OCI-LY7 (cell line): ENCODE measurements at regions not wholly inside any gene's neighbourhood (a gene's known extent, or its start where the extent isn't known, plus 50 kb on each side); places are given as distances from the start of the nearest gene placed in this dataset.

Experiments used
- BruUV-seq: library from RNA; stranded (reverse); fragments of 400-500 nt; replicated peaks from 2 replicates; lab custom pipeline; 2021; lab: Mats Ljungman, UMichigan
- CTCF ChIA-PET: fragments of 300-600 bp; sonication (Branson Sonifier 250); formaldehyde crosslinking; loops from one replicate; lab custom pipeline; 2022; ENCODE audit warnings: antibody characterized with exemption; ENCODE audit not compliant: unreplicated experiment; lab: Charles Lee
- POLR2A ChIA-PET: fragments of 300-600 bp; sonication (Branson Sonifier 250); formaldehyde crosslinking; loops from one replicate; lab custom pipeline; 2022; ENCODE audit warnings: antibody characterized with exemption; lab: Charles Lee
- DNase-seq: peaks from one replicate; pipeline ENCODE4 v3.0.0-alpha.2; 2015; ENCODE audit warnings: low spot score
- H2AFZ ChIP-seq: fragments of 200-600 bp; sonication (generic), shearing (Covaris generic); 2 replicates; pipeline ENCODE4 v1.6.1; 2014; ENCODE audit warnings: mild to moderate bottlenecking, antibody characterized with exemption, low read length, moderate library complexity
- H3K27ac ChIP-seq: fragments of 200-600 bp; sonication (generic); 2 replicates; pipeline ENCODE4 v1.5.1; 2014; ENCODE audit warnings: mixed run types, low read depth, mild to moderate bottlenecking, moderate library complexity, low read length, inconsistent platforms; ENCODE audit not compliant: poor library complexity, severe bottlenecking
- H3K36me3 ChIP-seq: fragments of 200-600 bp; sonication (generic); 2 replicates; pipeline ENCODE4 v1.6.1; 2014; ENCODE audit warnings: mild to moderate bottlenecking, antibody characterized with exemption, low read length, moderate library complexity, mixed read lengths; ENCODE audit not compliant: insufficient read depth
- H3K4me1 ChIP-seq: fragments of 200-600 bp; sonication (generic); 2 replicates; pipeline ENCODE4 v1.5.1; 2014; ENCODE audit warnings: mild to moderate bottlenecking, low read length; ENCODE audit not compliant: insufficient read depth, poor library complexity, severe bottlenecking
- H3K4me2 ChIP-seq: fragments of 200-600 bp; sonication (generic); 2 replicates; pipeline ENCODE4 v1.6.1; 2014; ENCODE audit warnings: mild to moderate bottlenecking, low read length
- H3K4me3 ChIP-seq: fragments of 200-600 bp; sonication (generic); 2 replicates; pipeline ENCODE4 v1.5.1; 2014; ENCODE audit warnings: mild to moderate bottlenecking, low read depth, low read length; ENCODE audit not compliant: poor library complexity, severe bottlenecking
- H3K79me2 ChIP-seq: fragments of 200-600 bp; sonication (generic); 2 replicates; pipeline ENCODE4 v1.6.1; 2016; ENCODE audit warnings: low read depth, mild to moderate bottlenecking, low read length, moderate library complexity, mixed read lengths; ENCODE audit not compliant: insufficient read depth
- H3K9me2 ChIP-seq: fragments of 200-600 bp; sonication (generic); 2 replicates; pipeline ENCODE4 v1.6.1; 2016; ENCODE audit warnings: mild to moderate bottlenecking, low read length, mixed read lengths; ENCODE audit not compliant: insufficient read depth
- H3K9me3 ChIP-seq: fragments of 200-600 bp; sonication (generic); 2 replicates; pipeline ENCODE4 v1.6.1; 2014; ENCODE audit warnings: mild to moderate bottlenecking, mixed run types, low read length, mixed read lengths
- H4K20me1 ChIP-seq: fragments of 200-600 bp; sonication (generic); 2 replicates; pipeline ENCODE4 v1.6.1; 2014; ENCODE audit warnings: mild to moderate bottlenecking, antibody characterized with exemption, low read length, moderate library complexity, mixed read lengths; ENCODE audit not compliant: insufficient read depth
- CTCF ChIP-seq: fragments of 200-600 bp; sonication (generic); conservative IDR thresholded peaks from 2 replicates; pipeline ENCODE4 v1.5.1; 2014; ENCODE audit warnings: mild to moderate bottlenecking, antibody characterized with exemption, low read length, moderate library complexity, mixed read lengths
- EZH2phosphoT487 ChIP-seq: fragments of 200-600 bp; sonication (generic); IDR thresholded peaks from 2 replicates; pipeline ENCODE4 v1.6.1; 2018; ENCODE audit warnings: low read depth, borderline replicate concordance, mild to moderate bottlenecking, mixed run types, antibody characterized with exemption, low read length, moderate library complexity, mixed read lengths
- intact Hi-C: fragments of 100-400 bp; cut with micrococcal nuclease; formaldehyde crosslinking; loops from one replicate; pipeline ENCODE4 v1.10.0; 2022; ENCODE audit not compliant: unreplicated experiment

DNA sequence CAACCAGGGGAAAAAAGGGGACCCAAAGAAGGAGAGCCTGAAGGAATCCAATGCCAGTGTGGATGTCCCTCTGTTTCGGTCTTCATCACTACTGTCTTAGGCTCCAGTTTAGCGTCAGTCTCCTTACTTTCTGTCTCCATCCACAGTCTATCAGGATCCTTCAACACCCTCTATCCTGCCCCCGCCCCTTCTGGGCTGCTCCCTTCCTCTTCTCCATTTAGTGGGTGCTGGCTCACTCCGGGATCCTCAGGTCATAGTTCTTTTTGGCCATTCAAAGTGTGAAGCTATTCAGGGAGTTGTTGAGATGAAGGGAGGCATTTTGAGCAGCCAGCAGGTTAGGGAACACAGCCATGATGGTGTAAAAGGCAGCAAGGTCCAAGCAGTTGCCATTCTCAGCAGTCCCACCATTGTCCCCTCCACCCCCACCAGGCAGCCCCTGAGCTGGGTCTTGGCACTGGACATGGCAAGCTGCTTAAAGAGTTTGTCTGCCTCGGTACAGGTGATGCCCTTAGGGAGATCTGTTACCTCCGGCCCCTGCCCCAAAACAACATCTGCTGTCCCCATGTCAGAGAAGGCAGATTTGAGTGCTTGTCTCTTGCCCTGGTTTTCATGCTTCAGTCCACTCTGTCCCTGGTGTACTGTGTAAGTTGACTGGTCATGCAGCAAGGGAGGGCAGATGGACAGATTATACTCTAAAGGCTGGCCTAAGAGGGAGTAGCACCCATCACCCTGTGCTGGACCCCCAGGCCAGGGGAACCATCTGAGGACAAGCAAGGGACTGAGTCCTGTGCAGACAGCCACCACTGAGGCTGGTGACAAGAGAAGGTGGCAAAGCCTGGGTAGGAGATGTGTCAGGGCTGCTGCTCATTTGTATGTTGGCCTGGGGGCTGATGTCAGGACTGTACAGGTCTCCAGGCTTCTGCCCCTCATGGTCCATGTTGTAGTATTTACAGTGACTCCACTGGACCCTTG, 842.0 kb downstream of the HACE1 start:
- H4K20me1 ChIP-seq, result no peaks in the 10 kb centered on the region
- no peak overlapping the region for H3K4me3 ChIP-seq
- H3K36me3 ChIP-seq, result no peaks in the 10 kb centered on the region
- H3K4me2 ChIP-seq, result no peak overlapping the region
- no TSS peak for BruUV-seq
- H2AFZ ChIP-seq, result no peak overlapping the region
- CTCF ChIA-PET, result no interaction called here
- no peak overlapping the region for H3K27ac ChIP-seq
- intact Hi-C loops, result no loop called here
- TF ChIP-seq CTCF (no peak), EZH2phosphoT487 (no peak)
- no peak for DNase-seq
- H3K9me3 ChIP-seq, result no peaks in the 10 kb centered on the region
- H3K79me2 ChIP-seq, result no peaks in the 10 kb centered on the region
- POLR2A ChIA-PET, result no interaction called here
- H3K9me2 ChIP-seq, result no peaks in the 10 kb centered on the region
- no peaks in the 10 kb centered on the region for H3K4me1 ChIP-seq

GRCh38 chr6:104014163-104014959, 845.4 kb downstream of the HACE1 start:
- CTCF ChIA-PET, result no interaction called here
- H3K4me2 ChIP-seq, result no peak overlapping the region
- H3K4me3 ChIP-seq, result no peak overlapping the region
- no peaks in the 10 kb centered on the region for H3K36me3 ChIP-seq
- no peak for DNase-seq
- no peak overlapping the region for H2AFZ ChIP-seq
- no peak overlapping the region for H3K27ac ChIP-seq
- no peaks in the 10 kb centered on the region for H3K4me1 ChIP-seq
- TF ChIP-seq CTCF, result no peak
- TF ChIP-seq EZH2phosphoT487, result no peak
- H4K20me1 ChIP-seq, result no peaks in the 10 kb centered on the region
- no peaks in the 10 kb centered on the region for H3K9me3 ChIP-seq
- POLR2A ChIA-PET, result interaction anchor here (0.6 to 1.0 kb wide), 5 partner anchors 8 to 1210 kb away, joined by 3 to 6 read pairs (median 4); no protein-coding TSS in a partner anchor
- no peaks in the 10 kb centered on the region for H3K79me2 ChIP-seq
- no peaks in the 10 kb centered on the region for H3K9me2 ChIP-seq
- no TSS peak for BruUV-seq
- intact Hi-C loops, result no loop called here
